COLO668 (cell line): ENCODE measurements at regions not wholly inside any gene's neighbourhood (a gene's known extent, or its start where the extent isn't known, plus 50 kb on each side); places are given as distances from the start of the nearest gene placed in this dataset.
A peak's percentile ranks its signal among the peaks of the same experiment; 100 is the strongest.
"Not testable (repeated sequence)": the region's sequence is repeated elsewhere in the genome, so short reads cannot be mapped to it uniquely, and the experiment has no call there.

Source experiments
- DNase-seq: peaks from one replicate; lab custom pipeline; 2025; ENCODE audit not compliant: unreplicated experiment; lab: John Stamatoyannopoulos, UW

DNA sequence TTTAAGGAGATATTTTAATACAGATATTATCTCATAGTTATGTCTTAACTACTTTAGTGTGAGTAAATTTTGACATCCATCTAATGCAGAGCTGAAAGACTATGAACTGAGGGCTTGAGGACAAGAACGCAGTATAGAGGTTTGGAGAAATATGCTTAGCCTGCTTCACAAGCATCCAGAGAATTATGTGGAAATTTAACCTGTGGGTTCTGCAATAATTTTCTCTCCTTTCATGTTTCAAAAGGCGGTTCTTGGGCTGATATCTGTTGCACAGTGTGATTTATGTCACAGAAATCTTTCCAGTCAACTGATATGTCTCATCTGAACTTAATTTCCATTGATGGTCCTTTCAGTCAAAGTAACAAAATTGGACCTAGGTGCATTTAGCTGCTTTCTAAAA, 371.9 kb upstream of the VRK2 start:
- DNase-seq, result no peak

DNA sequence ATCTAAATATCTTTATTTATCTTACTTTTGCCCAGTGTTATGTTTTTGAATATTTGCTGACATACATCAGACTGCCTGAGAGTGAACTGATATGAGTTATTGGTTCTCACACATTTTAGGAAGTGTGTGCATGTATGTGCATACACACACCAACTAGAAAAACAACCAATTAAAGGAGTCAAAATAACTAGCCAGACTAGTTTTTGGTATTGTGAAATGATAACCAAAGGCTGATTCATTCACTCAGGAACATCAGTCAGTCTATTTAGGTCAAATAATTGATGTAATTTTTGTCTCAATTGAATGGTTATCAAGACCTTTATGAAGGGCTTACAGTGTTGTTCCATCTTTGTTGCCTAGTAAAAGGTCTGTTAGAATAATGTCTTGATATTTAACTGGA, 369.3 kb upstream of the VRK2 start:
- no peak for DNase-seq

DNA sequence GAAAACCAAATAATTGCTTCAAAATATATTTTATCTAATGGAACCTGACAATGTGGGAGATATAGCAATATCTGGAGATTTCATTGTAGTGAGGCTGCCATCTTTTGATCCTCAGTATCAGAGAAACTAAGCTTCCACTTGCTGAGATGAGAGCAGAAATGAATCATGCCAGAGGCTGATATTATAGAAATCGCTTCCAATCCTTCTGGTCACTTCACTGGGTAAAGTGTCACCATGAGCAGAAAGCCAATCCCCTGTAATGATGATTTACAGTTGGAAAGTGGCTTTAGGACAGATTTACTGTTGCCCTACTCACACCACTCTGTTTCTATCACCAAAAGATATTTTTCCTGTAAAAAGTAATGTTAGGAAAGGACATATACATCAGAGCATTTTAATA, 365.0 kb upstream of the VRK2 start:
- DNase-seq, result no peak

DNA sequence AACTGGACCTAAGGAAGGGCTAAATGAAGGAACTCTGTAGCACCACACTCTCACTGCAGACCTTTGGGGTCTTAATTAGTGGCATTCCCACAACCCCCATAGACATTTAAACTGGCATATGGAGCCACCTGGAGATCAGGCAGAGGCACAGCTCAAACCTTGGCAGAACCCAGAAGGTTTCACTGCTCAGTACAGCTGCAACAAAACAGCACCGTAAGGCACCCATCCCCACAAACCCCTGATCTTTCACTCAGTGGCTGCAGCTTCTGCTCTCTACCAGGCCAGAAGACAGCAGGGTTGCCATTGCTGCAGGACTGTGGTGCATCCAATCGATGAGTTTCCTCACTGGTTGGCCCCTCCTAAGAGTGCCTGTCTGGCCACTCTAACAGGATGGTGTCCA, 361.6 kb upstream of the VRK2 start:
- DNase-seq, result no peak

DNA sequence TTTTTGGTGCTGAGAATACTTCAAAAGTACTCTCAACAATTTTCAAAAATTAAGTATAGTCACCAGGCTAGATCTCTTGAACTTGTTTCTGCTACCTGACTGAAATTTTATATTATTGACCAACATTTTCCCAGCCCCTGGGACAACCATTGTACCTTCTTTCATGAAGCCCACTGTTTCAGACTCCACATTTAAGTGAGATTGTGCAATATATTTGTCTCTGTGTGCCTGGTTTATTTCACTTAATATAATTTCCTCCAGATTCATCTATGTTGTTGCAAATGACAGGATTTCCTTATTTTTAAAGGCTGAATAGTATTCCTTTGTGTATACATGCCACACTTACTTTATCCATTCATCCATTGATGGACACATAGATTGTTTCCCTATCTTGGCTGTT, 354.2 kb upstream of the VRK2 start:
- DNase-seq, result no peak

DNA sequence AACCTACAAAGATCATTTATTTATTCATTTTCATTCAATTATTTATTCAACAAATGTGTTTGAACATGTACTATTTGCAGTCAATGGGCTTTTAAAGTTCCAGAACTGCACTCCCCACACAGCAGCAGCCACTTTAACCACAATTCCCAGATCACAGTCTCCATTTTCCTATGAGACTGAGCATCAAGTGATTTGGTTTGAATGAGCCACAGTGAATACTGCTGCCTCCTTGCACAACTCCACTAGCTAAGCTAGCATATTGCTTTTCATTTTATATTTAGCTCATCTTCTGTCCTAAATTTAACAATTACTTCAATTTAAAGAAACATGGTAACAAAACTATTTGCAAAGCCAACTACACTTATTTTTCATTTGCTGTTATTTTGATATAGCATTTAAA, 353.4 kb upstream of the VRK2 start:
- no peak for DNase-seq

DNA sequence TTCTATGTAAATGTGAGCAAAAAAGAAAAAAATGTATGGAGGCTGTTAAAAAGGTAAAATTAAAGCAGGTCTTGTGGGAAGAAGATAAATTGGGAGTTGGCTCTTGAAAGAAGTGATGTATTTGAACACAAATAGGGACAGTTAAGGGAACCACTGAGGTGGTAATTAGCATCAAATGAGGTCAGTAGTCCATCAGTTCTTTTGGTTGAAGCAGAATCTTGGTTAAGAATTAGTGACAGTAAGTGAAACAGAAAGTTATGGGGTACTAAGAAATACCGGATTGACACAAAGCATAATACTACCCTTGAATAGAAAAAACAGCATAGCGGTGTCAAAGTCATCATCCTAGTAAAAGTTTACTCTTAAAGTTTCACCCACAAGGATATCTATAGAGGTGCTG, 352.6 kb upstream of the VRK2 start:
- DNase-seq, result no peak

DNA sequence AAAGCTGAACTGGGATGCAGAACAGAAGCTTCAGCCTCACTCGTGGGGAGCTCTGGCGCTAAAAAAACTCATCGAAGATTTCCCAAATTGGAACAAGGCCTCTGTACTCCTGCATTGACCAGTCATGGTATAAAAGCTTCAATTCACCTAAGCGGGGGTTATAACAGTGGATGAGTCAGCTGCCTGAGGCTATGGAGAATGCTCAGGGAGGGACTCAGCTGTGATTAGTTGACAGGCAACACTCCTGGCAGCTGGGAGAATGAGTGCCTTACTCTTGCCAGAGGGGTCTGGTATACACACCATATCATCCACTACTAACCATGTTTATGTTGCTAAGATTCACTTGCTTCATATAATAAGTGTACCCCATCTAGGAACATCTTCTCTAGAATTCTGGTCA, 350.6 kb upstream of the VRK2 start:
- DNase-seq, result peak; percentile 26

DNA sequence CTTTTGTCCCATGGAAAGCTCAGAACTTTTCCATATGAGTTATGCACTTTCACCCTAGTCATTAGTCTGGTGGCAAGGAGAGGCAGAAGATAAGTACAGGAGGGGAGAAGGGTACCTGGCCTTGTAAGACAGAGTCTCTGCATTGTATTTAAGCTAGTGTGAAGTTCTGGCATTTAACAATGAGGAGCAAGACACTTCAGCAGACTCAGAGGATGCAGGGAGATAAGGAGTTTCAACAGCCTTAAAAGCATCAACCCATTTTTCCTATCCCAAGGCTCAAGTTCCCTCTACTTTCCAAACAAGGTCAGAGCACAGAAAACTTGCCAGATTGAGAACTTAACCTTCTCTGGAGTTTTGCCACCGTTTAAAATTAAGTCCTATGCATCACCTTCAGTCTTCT, 348.2 kb upstream of the VRK2 start:
- DNase-seq, result no peak

DNA sequence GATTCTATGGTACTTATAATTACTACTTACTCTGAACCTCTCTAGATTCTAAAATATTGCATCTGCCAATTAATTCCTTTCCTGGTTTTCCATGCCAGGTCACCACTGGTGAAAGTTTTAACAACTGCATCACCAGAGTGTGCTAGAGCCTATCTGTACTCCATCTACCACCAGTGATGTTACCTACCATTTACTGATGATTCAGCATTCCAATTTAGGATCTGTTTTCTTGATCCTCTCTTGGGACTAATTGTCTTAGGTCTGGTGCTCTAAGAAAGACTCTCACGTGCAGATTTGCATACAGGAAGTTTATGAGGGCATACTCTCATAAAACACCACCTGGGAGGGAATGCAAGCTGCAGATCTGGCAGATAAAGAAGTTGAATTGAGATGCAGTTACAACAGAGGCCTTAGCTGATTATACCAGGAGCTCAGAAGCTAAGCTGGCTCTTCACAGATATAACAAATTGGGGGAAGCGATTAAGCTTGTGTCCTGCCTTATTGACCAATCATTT, 347.6 kb upstream of the VRK2 start:
- DNase-seq, result no peak

DNA sequence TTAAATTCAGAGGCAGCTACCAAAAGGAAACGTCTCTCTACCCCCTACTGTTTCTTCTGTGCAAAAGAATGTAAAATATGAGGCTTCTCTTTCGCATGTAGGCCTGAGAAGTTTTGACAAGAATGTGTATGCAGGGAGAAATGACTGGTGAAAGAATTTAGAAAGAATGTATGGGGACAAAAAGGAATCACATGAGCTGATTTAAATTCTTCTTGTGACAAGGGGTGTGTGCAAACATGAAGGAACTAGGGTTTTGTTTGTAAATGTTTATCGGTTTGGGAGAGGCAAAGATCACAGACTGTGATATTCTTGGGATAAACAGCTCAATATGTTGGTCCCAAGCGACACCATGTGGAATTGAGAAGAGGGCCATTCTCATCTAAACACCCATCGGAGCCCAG, 345.2 kb upstream of the VRK2 start:
- DNase-seq, result no peak

DNA sequence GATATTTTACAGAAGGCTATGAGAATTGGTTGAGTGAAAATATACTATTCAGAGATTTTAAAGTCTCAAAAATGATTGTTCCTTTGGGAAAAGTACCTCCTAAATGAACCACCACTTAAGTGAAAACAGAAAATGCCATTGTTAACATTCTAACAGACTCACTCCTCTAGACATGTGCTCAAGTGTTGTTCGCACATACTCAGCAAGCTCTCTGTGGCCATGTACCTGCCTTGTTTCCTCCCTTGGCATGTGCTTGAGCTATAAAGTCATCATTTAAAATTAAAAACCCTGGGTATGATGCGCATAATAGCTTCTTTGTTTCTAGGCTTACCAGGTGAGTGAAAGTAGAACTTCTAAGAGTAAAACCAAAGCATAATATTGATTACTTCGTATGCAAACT, 343.2 kb upstream of the VRK2 start:
- no peak for DNase-seq

DNA sequence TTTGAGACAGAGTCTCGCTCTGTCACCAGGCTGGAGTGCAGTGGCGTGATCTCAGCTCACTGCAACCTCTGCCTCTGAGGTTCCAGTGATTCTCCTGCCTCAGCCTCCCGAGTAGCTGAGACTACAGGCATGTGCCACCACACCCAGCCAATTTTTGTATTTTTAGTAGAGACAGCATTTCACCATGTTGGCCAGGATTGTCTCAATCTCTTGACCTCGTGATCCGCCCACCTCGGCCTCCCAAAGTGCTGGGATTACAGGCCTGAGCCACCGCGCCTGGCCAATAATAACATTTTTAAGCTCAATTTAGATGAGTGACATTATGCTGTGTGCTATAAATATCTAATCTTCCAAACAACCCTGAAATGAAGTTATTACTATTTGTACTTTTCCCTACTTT, 338.8 kb upstream of the VRK2 start:
- not testable (repeated sequence) for DNase-seq

DNA sequence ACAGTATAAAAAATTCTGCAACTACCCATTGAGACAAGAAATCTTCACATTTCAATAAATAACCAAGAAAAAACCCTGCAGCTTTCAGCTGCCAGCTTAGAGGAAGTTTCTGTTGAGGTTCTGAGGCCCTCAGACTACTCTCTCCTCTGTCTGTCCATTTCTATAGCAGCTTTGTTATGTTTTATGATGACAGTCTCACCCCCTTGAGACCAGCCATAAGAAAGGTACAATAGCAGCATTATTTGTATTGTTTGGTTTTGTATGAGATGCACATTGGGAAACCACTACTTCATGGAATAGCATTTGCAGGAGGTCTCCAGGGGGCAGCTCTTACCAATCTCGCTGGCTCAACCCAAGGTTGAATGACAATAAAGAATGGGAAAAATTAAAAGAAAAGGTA, 334.6 kb upstream of the VRK2 start:
- no peak for DNase-seq

DNA sequence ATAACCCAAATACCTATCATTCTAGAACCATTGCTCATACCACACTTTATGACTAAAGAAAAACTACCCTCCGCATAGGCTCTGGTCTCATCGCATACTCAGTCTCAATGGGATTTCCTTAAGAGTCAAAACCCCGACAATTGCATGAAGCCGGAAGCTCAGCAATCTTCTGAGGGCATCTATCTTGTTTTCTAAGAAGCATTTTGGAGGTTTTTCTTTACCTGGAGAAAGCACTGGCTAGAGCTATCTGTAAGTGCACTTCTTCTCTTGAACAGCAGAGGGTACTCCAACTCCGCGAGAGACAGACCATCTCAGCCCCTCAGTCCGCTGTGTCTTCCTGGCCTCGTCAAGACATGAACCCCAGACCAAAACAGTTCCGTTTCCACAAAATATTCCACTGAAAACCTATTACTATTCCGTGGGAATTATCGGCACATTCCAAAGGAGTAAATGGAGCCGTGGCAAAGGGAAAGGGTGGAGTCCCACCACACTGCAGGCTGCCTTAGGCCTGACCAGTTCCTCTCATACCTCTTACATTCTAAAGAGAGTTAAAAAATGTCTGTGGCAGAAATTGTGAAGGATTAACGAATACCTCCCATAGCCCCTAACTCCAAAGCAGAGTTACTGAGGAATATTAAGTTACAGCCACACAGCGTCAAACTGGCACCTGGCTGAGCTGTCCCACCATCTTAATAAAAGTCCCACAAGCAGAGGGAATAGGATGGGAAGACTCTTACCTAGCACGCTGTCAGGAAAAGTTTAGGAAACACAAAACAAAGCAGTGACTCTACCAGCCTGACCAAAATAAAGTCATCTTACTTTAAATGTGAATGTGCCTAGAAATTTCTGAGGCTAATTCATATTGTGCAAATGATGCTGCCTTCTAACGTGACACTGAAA, 325.6 kb upstream of the VRK2 start:
- peak; percentile 30 for DNase-seq

DNA sequence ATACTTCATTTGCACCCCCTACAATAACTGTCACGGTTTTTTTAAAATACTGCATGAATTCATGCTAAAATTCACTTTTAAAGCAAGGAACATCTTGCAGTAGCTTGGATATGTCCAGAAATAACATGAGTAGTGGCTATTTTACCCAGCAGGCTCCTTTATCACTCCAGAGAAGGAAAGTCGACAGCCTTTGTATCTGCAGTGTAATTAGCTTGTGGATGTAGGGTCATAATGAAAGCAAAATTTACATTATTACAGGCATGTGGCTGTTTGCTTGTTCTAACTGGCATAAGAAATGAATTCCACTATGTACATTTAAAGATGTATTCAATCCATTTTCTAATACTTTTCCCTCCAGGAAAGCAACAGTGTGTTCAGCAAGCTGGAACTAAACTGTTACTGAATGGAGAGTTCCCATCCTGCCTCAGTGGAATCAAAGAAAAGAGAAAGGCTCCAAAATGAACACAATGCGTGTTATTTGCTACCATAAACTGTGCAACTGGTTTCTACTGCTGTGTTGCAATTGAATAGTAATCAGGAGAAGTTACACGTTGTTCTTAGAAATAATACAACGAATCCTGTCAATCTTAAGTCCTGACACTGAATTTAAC, 321.2 kb upstream of the VRK2 start:
- no peak for DNase-seq

DNA sequence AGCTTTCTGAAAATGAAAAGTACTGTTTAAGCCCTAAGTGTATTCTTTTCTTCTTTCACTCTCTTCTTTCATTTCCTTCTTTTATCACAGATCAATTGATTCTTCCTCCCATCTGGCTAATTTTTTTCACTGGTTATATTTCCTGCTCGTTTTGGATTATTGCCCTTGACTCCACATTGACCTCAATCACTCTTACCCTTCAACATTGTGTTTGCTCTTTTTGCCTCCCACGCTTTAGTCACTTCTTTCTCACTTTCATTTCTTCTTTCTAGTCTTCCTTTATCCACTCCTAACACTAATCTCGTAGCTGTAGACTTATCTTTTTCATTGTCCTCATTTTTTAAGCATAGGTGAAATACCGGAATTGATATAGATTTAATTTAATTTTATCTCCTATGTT, 320.3 kb upstream of the VRK2 start:
- no peak for DNase-seq

DNA sequence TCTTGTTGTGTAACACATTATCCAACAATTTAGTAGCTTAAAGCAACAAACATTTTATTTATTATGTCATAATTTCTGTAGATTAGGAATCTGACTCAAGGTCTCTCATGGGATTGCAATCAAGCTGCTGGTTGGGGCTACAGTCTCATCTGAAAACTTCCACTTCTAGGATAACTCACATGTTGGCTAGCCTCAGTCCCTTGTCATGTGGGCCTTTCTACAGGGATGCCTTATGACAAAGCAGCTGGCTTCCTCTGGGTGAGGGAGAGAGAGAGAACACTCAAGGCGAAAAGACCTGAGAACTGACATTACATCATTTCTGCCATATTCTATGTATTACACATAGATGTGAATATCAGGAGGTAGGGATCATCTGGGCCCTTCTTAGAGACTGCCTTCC, 317.9 kb upstream of the VRK2 start:
- DNase-seq, result no peak

DNA sequence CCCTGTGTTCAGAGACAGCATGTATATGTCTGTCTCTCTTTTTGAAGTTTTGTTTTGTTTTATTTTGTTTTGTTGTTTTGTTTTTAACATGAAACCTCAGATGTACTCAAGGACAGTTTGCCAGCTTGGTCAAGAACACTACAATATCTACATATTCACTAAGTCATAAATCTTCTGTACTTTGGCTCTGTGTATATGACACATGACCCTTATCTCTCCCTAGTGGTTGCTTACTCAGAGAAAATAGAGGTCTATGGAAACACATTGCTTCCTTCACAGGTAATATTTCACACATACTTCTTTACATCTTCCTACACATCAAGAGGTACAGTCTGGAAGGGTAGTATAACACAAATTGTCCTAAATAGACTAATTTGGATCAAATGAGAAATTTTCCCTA, 312.6 kb upstream of the VRK2 start:
- no peak for DNase-seq

DNA sequence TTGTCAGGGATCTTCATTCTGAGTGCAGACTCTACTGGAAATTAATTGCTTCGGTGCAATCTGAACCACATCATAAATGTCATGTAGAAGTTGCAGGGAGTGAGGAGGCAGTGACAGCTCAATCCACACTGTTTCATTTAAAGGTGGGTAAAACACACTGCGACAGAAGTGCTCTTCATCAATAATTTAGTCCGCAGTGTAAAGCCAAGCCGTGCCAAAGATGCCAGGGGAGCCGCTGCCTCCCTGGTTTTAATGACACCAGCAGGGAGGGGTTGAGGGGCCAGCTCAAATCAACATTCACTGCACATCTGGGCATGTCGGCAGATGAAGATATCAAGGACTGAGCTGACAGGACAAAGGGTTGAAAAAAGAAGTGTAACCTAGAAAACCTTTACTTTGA, 305.7 kb upstream of the VRK2 start:
- no peak for DNase-seq

DNA sequence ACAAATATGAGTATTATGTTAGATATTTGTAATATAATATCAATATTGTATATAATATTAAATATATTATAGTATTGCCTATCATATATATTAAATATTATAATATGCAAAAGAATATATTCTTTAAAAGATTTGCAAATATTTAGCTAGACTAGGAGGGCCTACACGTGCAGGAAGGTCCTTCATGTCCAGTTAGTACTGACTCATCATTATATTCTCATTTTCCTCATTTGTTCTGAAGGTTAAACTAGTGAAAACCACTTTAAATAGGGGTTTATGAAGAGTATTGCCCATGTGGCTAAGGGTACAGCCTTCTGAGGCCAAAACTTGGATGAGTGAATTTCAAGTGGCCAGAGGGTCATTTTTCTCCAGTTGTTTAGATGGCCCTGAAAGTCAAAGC, 293.0 kb upstream of the VRK2 start:
- no peak for DNase-seq

DNA sequence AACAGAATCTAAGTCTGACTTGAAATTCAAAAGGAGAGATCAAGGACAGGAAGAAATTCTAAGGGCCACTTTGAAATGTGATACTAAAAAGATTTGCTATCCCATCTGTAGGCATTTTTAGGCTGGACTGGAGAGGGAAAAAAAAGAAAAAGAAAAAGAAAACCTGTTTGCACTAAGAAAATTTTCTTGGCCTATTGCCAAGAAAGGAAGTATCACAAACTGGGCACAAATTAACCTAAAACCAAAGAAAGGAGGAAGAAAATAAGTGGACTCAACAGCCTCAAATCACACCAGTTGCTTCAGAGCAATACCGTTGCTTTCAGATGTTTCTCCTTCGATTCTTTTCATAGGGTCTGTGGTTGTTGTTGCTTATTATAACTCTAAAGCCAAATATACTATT, 287.9 kb upstream of the VRK2 start:
- no peak for DNase-seq

DNA sequence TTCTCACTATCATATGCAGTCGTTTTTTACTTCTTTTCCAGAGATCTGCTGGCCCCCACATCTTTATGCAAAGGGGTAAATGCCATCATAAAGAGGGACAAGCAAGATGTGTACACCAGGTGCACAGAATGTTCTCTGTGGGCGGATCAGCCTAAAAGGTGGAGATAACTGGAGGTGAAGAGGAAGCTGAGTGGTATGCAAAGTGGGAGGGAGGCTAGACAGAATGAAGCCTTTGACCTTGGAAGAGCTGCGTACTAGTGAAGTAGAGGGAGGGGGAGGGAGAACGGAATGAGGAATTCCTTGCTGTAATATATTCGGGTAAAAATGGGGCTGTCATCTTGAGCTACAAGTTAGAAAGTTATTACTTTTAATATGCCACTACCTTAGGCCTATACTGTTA, 287.5 kb upstream of the VRK2 start:
- DNase-seq, result no peak
